ENCODE measurements at regions not wholly inside any gene's neighbourhood (a gene's known extent, or its start where the extent isn't known, plus 50 kb on each side); places are given as distances from the start of the nearest gene placed in this dataset.

DNA sequence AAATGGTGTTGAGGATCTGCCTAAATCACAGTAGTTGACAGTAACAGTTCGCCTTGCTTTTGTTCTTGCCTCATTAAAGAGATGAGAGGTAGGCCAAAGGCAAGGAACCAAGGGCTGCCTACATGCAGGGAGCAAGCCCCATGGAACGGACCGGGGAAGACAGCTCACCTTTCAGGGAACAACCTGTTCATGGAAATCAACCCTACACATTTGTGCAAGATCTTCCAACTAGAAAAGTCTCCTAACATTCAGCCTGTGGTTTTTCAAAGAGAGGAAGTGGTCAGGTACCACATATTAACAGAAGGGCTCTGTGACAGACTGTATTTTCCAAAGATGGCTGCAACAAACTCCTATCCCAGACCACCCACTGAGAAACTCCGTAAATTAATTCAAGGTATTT is 1031.8 kb upstream of the NR2F2 start:
- DNase-seq, result no peak

- DNase-seq, result no peak
Observed at GRCh38 chr15:95300958-95301357, 1029.5 kb upstream of the NR2F2 start.

DNA sequence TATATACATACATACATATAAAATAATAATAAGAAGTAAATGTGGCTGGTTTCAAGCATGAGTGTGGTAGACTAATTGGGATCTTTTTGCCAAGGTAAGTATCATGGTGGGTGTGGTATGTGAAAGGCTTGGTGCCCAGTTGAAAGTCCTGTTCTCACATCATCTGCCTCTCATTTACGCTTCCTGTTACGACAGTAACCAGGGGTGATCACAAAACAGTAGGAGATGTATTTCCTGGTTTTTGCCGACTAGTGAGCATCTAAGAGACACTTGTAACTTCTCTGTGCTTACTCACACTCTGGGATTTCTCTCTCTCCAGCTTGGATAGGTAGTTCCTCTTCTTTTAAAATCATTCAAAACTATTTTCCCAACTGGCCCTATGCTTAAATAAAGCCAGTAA is 1028.3 kb upstream of the NR2F2 start:
- DNase-seq, result no peak

DNA sequence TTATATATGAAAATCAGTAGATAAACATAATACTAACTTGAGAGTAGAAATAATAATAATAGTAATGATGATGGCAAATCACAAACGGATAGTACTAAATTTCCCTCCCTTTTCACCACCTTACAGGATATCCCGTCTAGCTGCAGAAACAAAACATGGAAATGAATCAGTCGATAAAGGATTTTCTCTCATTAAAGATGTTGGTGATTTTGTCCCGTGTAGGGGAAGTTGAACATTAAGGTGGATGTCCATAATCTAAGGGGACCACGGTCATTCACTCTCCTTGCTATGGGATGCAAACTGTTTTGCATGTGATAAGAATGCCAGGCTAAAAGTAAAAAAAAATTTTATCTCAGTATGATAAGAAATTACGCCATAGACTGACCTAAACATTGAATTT is 1027.7 kb upstream of the NR2F2 start:
- no peak for DNase-seq

DNA sequence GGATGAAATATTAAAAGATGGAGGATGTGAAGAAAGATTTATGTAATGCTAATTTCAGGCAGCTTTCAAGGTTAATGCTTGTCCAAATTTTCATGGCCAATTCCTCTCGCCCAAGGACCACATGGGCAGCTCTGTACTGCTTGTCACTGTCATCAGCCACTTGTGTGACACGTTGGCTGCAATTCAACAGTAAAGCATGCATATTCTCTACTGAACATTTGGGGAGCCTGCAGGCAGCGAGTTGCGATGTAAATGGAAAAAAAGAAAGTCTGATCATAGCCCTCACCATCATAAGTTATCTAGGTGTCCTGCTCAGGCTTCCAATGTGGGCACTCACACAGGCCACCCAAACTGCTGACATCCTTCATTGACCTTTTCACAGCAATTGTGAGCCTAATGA is 1026.8 kb upstream of the NR2F2 start:
- no peak for DNase-seq

- DNase-seq, result no peak
Observed at GRCh38 chr15:95304151-95304946, 1026.2 kb upstream of the NR2F2 start.

DNA sequence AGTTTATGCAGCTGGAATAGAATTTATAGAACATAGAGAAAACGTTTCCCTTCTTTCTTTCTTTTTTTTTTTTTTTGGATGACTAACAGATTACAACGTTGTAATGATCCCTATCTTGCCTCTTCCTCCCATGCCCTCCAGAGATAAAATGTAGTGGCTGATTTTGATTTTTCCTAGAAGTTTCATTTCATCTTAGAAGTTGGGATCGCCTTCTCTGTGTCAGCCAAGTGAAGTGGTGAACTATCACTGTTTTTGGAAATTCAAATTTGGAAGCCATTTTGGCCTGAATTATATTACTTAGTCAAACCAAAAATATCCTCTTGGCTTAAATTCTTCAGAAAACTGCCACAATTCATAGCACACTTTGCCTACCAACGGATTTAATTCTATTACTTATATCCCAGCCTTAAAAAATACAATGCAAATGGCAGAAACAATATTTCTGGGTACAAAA is 1025.5 kb upstream of the NR2F2 start:
- no peak for DNase-seq

- no peak for DNase-seq
Observed at GRCh38 chr15:95307115-95307514, 1023.4 kb upstream of the NR2F2 start.

- DNase-seq, result no peak
Observed at GRCh38 chr15:95319242-95319641, 1011.3 kb upstream of the NR2F2 start.

- DNase-seq, result no peak
Observed at GRCh38 chr15:95323796-95324195, 1006.7 kb upstream of the NR2F2 start.

DNA sequence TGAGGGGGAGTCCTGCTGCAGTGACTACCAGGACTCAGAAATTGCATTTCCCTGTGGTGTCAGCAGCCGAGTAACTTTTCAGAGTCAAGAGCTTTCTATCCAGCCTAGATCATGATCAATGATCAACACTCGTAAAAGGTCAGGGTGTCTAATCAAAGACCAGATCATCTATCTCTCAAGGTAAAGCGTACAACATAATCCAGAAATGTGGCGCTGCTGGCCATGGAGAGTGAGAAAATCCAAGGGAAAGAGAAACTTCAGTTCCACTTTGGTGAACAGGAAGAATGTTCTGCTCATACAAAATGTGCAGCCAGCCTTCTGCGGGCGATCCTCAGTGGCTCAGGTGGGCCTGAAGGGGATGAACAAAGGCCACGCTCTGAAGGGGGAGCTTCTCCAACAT is 1005.8 kb upstream of the NR2F2 start:
- DNase-seq, result no peak

- DNase-seq, result no peak
Observed at GRCh38 chr15:95325763-95326404, 1004.6 kb upstream of the NR2F2 start.

DNA sequence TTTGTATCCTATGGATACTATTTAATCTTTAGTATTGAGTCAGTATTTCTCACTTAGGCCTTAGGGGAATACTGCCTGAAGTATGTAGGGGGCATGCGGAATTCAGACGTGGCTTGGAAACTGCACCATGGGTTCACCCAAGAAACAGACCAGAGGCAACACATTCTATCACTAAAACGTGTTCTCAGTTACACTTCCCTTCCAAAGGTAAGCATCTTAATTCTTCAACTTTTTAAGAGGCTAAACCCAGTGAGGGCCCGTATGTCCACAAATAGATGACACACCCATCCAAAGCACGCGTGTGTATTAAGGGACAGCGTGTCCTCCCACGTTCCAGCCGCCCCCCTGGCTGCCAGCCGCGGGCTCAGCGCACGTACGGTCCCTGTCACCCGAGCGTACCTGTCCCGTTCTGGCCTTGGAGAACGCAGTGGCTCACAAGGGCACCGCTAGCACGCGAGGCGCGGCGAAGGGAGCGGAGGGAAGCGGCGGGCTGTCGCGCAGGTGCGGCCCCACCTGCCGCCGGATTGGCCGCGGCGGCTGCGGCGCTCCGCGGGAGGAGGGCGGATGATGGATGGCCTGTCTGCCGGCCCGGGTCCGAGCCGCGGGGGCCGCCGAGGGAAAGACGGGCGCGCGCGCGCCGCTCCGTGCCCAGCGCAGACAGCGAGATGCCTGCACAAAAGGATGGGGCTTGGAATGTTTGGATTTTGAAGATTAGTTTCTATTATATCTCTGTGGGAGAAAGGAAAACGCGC is 1003.9 kb upstream of the NR2F2 start:
- DNase-seq, result no peak

GRCh38 chr15:95327183-95327525 is 1003.3 kb upstream of the NR2F2 start:
- no peak for DNase-seq

DNA sequence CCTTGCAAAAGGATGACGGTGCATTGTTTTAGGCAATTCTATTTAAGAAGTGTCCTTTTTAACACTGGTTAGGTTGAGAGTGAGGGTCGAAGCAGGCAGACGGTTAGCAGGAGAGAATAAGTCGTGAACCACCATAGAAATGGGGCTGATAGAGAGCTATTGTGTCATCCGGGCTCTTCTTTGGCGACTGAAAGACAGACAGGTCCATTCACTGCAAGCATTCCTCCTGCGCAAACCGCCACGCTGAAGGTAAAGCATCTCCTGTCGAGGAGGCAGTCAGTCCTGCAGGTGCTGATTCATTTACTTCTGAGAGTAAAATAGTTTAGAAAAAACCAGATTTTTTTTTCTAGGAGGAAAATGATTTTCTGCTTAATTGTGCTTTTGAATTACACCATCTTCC is 1002.8 kb upstream of the NR2F2 start:
- DNase-seq, result no peak

GRCh38 chr15:95328559-95328958 is 1001.9 kb upstream of the NR2F2 start:
- DNase-seq, result no peak

- DNase-seq, result no peak
Observed at GRCh38 chr15:95329362-95329761, 1001.1 kb upstream of the NR2F2 start.

DNA sequence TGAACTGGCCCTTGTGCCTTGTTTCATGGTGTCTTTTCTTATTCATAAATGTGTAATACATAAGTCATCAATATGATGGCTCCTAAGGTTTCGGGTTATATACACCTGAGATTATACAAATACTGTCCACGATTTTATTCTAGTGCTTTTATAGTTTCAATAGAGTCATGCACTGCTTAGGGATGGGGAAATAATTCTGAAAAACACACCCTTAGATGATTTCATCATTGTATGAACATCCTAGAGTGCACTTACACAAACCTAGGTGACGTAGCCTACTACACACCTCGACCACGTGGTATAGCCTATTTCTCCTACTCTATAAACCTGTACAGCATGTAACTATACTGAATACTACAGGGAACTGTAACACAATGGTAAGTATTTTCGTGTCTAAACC is 988.8 kb upstream of the NR2F2 start:
- no peak for DNase-seq

GRCh38 chr15:95345867-95346266 is 984.6 kb upstream of the NR2F2 start:
- no peak for DNase-seq

GRCh38 chr15:95346721-95347475 is 983.6 kb upstream of the NR2F2 start:
- DNase-seq, result no peak

DNA sequence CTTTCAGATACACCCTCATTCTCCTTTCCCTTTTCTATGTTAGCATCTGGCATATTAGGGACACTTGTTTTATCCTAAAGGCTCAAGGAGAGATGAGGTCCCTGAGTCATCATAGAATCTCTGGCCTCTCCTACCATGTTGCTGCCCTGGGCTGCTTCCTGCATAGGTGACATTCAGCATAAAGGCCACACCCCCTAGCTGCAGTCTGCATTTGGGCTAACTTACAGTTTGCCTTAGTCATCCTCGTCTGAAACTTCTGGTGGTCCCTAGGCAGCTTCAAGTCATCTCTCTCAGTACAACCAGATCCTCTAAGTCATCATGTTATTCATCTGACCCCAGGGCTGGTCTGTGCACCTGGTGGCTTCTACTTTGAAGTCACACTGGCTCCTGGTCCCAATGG is 982.7 kb upstream of the NR2F2 start:
- DNase-seq, result no peak

GRCh38 chr15:95350908-95351307 is 979.6 kb upstream of the NR2F2 start:
- no peak for DNase-seq

- no peak for DNase-seq
Observed at GRCh38 chr15:95352631-95353187, 977.8 kb upstream of the NR2F2 start.
